H1 (cell line): ENCODE measurements at regions not wholly inside any gene's neighbourhood (a gene's known extent, or its start where the extent isn't known, plus 50 kb on each side); places are given as distances from the start of the nearest gene placed in this dataset.

ENCODE experiments used
- CHD2 ChIP-seq: IDR thresholded peaks from 2 replicates; pipeline ENCODE4 v1.6.1; 2012; ENCODE audit warnings: low read length, improper control_type of control experiment
- EP300 ChIP-seq, 2 experiments: IDR thresholded peaks; 1 replicate in 1 of 2; 2 replicates in 1 of 2; pipeline ENCODE4 v1.6.1; 2011 to 2012; ENCODE audit warnings: low read depth in 2 of 2, low read length in 2 of 2, mild to moderate bottlenecking in 2 of 2, borderline replicate concordance in 1 of 2, inconsistent platforms in 1 of 2, moderate library complexity in 1 of 2
- JUND ChIP-seq: IDR thresholded peaks from 2 replicates; pipeline ENCODE4 v1.6.1; 2011; ENCODE audit warnings: mild to moderate bottlenecking, improper control_type of control experiment, low read length
- KDM1A ChIP-seq: fragments of 200-600, 300-600 bp; sonication (generic); IDR thresholded peaks from 2 replicates; pipeline ENCODE4 v1.7.1; 2016; ENCODE audit warnings: mild to moderate bottlenecking, low read length, borderline replicate concordance
- POLR2A ChIP-seq, 2 experiments: IDR thresholded peaks; 1 replicate in 1 of 2; 2 replicates in 1 of 2; pipeline ENCODE4 v1.6.1; 2011; ENCODE audit warnings: low read depth in 2 of 2, low read length in 2 of 2, mild to moderate bottlenecking in 2 of 2; ENCODE audit errors: control extremely low read depth in 1 of 2
- POLR2AphosphoS5 ChIP-seq: IDR thresholded peaks from 2 replicates; pipeline ENCODE4 v1.6.1; 2011; ENCODE audit warnings: low read depth, low read length
- RAD21 ChIP-seq, 2 experiments: IDR thresholded peaks in 1 of 2; conservative IDR thresholded peaks in 1 of 2; 2 replicates each; pipeline ENCODE4 v1.6.1; 2011; ENCODE audit warnings: low read depth in 2 of 2, low read length in 2 of 2, improper control_type of control experiment in 1 of 2, inconsistent platforms in 1 of 2, mild to moderate bottlenecking in 1 of 2, moderate library complexity in 1 of 2
- SIX5 ChIP-seq: IDR thresholded peaks from 2 replicates; pipeline ENCODE4 v1.6.1; 2011; ENCODE audit warnings: mild to moderate bottlenecking, low read depth, low read length
- TF ChIP-seq, protein P1 (sequence below): IDR thresholded peaks from 2 replicates; pipeline ENCODE4 v1.6.1; 2011; ENCODE audit warnings: low read length, improper control_type of control experiment
- TF ChIP-seq, protein P2 (sequence below), 3 experiments: IDR thresholded peaks; 1 replicate in 2 of 3; 2 replicates in 1 of 3; pipeline versions ENCODE4 v1.5.1 to v1.6.1; 2011; ENCODE audit warnings: low read length in 3 of 3, mild to moderate bottlenecking in 3 of 3, inconsistent platforms in 2 of 3, low read depth in 1 of 3, moderate library complexity in 1 of 3; ENCODE audit not compliant: insufficient read depth in 1 of 3; ENCODE audit errors: control extremely low read depth in 1 of 3

DNA sequence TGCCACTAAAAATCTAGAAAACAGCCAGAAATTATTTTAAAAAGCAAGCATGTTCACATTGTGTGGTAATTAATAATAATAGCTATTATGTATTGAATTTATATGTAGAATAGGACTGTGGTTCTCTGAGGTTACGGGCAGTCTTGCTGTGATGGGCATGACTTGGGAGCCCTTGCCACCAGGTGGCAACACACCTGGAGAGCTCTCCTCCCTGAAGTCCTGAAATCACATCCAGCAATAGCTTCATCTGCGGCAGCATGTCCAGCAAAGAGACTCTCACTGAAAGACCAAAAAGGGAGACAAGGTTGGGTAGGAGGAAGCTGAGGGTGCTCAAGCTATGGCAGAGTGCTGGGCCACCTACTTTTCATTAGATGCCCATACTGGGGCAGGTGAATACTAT is 206.8 kb upstream of the IL12A start:
- TF ChIP-seq, protein P1, sequence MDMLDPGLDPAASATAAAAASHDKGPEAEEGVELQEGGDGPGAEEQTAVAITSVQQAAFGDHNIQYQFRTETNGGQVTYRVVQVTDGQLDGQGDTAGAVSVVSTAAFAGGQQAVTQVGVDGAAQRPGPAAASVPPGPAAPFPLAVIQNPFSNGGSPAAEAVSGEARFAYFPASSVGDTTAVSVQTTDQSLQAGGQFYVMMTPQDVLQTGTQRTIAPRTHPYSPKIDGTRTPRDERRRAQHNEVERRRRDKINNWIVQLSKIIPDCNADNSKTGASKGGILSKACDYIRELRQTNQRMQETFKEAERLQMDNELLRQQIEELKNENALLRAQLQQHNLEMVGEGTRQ: no peak
- TF ChIP-seq KDM1A: no peak
- TF ChIP-seq RAD21 (IDR thresholded peaks at IDR 0.05 in 1 of 2, conservative IDR thresholded peaks at IDR 0.05 in 1 of 2; ENCODE audit: low read depth in 2 of 2, low read length in 2 of 2): peak; percentile 20 to 25; a peak in 2 of 4 replicates
- TF ChIP-seq EP300 (IDR thresholded peaks at IDR 0.05; ENCODE audit: borderline replicate concordance in 1 of 2, low read depth in 2 of 2, low read length in 2 of 2): no peak
- TF ChIP-seq, protein P2, sequence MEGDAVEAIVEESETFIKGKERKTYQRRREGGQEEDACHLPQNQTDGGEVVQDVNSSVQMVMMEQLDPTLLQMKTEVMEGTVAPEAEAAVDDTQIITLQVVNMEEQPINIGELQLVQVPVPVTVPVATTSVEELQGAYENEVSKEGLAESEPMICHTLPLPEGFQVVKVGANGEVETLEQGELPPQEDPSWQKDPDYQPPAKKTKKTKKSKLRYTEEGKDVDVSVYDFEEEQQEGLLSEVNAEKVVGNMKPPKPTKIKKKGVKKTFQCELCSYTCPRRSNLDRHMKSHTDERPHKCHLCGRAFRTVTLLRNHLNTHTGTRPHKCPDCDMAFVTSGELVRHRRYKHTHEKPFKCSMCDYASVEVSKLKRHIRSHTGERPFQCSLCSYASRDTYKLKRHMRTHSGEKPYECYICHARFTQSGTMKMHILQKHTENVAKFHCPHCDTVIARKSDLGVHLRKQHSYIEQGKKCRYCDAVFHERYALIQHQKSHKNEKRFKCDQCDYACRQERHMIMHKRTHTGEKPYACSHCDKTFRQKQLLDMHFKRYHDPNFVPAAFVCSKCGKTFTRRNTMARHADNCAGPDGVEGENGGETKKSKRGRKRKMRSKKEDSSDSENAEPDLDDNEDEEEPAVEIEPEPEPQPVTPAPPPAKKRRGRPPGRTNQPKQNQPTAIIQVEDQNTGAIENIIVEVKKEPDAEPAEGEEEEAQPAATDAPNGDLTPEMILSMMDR (IDR thresholded peaks at IDR 0.05; ENCODE audit: control extremely low read depth in 1 of 3, insufficient read depth in 1 of 3, low read depth in 1 of 3, low read length in 3 of 3): peak; percentile 20 to 29 (median 24); a peak in 3 of 4 replicates
- no peak for TF ChIP-seq CHD2
- no peak for TF ChIP-seq JUND
- no peak for TF ChIP-seq POLR2A (IDR thresholded peaks at IDR 0.05; ENCODE audit: control extremely low read depth in 1 of 2, low read depth in 2 of 2, low read length in 2 of 2)
- TF ChIP-seq POLR2AphosphoS5: no peak
- no peak for TF ChIP-seq SIX5
